Mucosa of gallbladder (tissue), 1 donor: ENCODE measurements at regions not wholly inside any gene's neighbourhood (a gene's known extent, or its start where the extent isn't known, plus 50 kb on each side); places are given as distances from the start of the nearest gene placed in this dataset.

Experiments
- DNase-seq: peaks from one replicate; pipeline ENCODE4 v3.0.0-alpha.2; 2020; ENCODE audit warnings: low spot score
- donor health status: DM: no; HTN: no; CAD: no.

- DNase-seq = no peak
Observed at GRCh38 chrX:39889704-39890103, 208.1 kb downstream of the BCOR start.

GRCh38 chrX:39890807-39891206 lies 207.0 kb downstream of the BCOR start:
- no peak for DNase-seq

GRCh38 chrX:39891781-39892180 lies 206.0 kb downstream of the BCOR start:
- DNase-seq = no peak

- DNase-seq = no peak
Observed at GRCh38 chrX:39893417-39894338, 204.1 kb downstream of the BCOR start.

GRCh38 chrX:39894683-39895082 lies 203.1 kb downstream of the BCOR start:
- no peak for DNase-seq

GRCh38 chrX:39895218-39896110 lies 202.3 kb downstream of the BCOR start:
- no peak for DNase-seq

GRCh38 chrX:39896951-39897740 lies 200.6 kb downstream of the BCOR start:
- DNase-seq = peak; percentile 34

GRCh38 chrX:39897741-39898097 lies 200.0 kb downstream of the BCOR start:
- no peak for DNase-seq

GRCh38 chrX:39898147-39898546 lies 199.6 kb downstream of the BCOR start:
- no peak for DNase-seq

GRCh38 chrX:39899059-39899458 lies 198.7 kb downstream of the BCOR start:
- no peak for DNase-seq

- no peak for DNase-seq
Observed at GRCh38 chrX:39899856-39900776, 197.6 kb downstream of the BCOR start.

GRCh38 chrX:39900777-39901170 lies 197.0 kb downstream of the BCOR start:
- no peak for DNase-seq

GRCh38 chrX:39903343-39903742 lies 194.4 kb downstream of the BCOR start:
- no peak for DNase-seq

GRCh38 chrX:39903937-39904336 lies 193.8 kb downstream of the BCOR start:
- DNase-seq = no peak

- no peak for DNase-seq
Observed at GRCh38 chrX:39904816-39905537, 192.8 kb downstream of the BCOR start.

GRCh38 chrX:39905538-39905891 lies 192.2 kb downstream of the BCOR start:
- no peak for DNase-seq

- DNase-seq = no peak
Observed at GRCh38 chrX:39905946-39906345, 191.8 kb downstream of the BCOR start.

GRCh38 chrX:39907964-39908661 lies 189.6 kb downstream of the BCOR start:
- DNase-seq = peak; percentile 43

- DNase-seq = no peak
Observed at GRCh38 chrX:39909996-39910395, 187.8 kb downstream of the BCOR start.

GRCh38 chrX:39910651-39911050 lies 187.1 kb downstream of the BCOR start:
- no peak for DNase-seq
